ENCODE measurements at regions not wholly inside any gene's neighbourhood (a gene's known extent, or its start where the extent isn't known, plus 50 kb on each side); places are given as distances from the start of the nearest gene placed in this dataset.

DNA sequence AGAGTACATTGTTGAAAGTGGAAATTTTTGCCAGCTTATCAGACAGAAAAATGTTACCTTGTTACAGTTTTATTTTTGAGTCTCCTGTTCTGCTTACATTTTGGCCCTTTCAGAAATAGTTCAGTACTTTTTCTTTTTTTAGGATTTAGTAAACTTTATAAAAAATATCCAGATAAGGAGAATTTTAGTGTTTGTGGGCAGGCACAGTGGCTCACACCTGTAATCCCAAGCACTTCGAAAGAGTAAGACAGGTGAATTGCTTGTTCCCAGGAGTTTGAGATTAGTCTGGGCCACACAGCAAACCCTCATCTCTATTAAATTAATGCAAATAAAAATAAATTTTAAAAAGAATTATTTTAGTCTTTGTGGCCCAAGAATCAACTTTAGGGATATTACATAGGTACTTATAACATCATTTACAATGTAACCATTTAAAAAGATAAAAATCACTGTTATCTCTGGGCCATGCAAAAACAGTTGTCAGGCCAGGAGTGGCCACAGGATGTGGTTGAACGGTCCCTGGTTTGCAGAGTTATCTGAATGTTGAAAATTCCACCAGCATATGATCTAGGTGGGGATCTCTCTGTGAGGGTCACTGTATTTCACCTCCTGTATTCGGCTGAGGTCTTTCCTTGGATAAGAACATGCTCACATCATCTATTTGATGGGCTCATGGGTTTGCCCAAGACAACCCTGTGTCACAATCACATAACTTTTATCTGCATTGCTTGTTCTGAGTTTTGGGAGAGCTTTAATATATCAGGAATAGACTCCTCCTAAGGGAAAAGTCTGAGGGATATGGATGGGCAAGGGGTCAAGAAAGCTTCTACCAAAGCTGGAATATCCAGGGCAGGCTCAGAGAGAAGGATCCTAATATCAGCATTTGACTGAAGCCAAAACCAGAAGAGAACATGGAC lies 91.5 kb downstream of the GGTLC2 start:
- Histone ChIP-seq H3K4me3 (ENCODE audit: low read depth, low read length) (no peak overlapping the region), H3K27me3 (ENCODE audit: control insufficient read depth, insufficient read depth, low read length) (peaks cover 3% of the 10 kb centered on the region), H3K36me3 (ENCODE audit: control insufficient read depth, insufficient read depth, low read length) (no peaks in the 10 kb centered on the region)
- TF ChIP-seq, protein P1, sequence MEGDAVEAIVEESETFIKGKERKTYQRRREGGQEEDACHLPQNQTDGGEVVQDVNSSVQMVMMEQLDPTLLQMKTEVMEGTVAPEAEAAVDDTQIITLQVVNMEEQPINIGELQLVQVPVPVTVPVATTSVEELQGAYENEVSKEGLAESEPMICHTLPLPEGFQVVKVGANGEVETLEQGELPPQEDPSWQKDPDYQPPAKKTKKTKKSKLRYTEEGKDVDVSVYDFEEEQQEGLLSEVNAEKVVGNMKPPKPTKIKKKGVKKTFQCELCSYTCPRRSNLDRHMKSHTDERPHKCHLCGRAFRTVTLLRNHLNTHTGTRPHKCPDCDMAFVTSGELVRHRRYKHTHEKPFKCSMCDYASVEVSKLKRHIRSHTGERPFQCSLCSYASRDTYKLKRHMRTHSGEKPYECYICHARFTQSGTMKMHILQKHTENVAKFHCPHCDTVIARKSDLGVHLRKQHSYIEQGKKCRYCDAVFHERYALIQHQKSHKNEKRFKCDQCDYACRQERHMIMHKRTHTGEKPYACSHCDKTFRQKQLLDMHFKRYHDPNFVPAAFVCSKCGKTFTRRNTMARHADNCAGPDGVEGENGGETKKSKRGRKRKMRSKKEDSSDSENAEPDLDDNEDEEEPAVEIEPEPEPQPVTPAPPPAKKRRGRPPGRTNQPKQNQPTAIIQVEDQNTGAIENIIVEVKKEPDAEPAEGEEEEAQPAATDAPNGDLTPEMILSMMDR (IDR thresholded peaks at IDR 0.05; ENCODE audit: insufficient read depth, low read depth, low read length) = no peak
- ChIA-PET CTCF (interaction anchor here (2.5 kb wide), 1 partner anchor 10 kb away, joined by 6 read pairs; no protein-coding TSS in a partner anchor), POLR2A (no interaction called here)
- no peak for DNase-seq (ENCODE audit: low read depth)

DNA sequence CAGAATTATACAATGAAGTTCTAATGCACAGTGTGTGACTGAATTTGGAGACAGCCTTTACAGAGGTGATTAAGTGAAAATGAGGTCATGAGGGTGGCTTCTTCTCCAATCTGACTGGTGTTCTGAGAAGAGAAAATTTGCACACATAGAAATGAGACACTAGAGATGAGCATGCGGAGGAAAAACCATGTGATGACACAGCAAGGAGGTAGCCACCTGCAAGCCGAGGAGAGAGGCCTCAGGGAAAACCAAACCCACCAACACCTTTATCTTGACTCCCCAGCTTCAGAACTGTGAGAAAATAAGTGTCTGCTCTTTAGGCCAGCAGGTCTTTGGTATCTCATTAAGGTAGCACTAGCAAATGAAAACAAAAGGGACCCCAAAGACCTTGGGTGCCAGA lies 93.2 kb downstream of the GGTLC2 start:
- ChIA-PET POLR2A (no interaction called here), CTCF (interaction anchor here (0.9 to 2.5 kb wide), 2 partner anchors 11 to 218 kb away, joined by 3 to 6 read pairs; no protein-coding TSS in a partner anchor)
- H3K27me3 ChIP-seq (ENCODE audit: control insufficient read depth, insufficient read depth, low read length) = peaks cover 3% of the 10 kb centered on the region; the same call in 1 of the 2 replicates

DNA sequence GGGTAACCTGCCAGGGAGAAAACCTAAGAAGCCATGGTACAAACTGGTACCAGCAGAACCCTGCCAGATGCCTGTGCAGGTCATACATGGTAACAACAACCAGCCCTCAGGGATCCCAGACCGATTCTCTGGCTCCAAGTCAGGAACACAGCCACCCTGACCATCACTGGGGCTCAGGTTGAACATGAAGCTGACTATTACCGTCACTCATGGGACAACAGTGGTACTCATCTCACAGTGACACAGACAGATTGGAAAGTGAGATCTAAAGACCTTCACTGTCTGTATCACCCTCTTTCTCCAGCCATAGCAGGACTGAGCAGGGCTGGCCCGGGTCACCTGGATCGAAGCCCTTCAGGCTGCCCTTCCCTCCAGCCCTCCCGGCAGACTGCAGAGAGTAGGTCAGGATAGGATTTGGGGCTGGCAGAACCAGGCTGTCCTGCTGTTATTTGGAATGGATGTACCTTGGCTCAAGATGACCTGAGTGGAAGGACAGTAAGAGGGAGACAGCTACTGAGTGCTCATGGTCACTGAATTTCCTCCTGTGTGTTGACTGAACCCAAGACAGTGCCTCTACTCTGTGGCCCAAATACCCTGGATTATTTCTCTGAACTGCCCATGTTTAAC lies 94.7 kb downstream of the GGTLC2 start:
- Histone ChIP-seq H3K36me3 (ENCODE audit: control insufficient read depth, insufficient read depth, low read length) (no peaks in the 10 kb centered on the region), H3K27me3 (ENCODE audit: control insufficient read depth, insufficient read depth, low read length) (peaks cover 3% of the 10 kb centered on the region; the same call in 1 of the 2 replicates), H3K4me3 (ENCODE audit: low read depth, low read length) (no peak overlapping the region)
- DNase-seq (ENCODE audit: low read depth) = no peak
- POLR2A ChIA-PET = no interaction called here
- CTCF ChIA-PET = no interaction called here
- TF ChIP-seq, protein P1 (IDR thresholded peaks at IDR 0.05; ENCODE audit: insufficient read depth, low read depth, low read length) = no peak

More for the DNA sequence above, 93.2 kb downstream of the GGTLC2 start:
- no peak for DNase-seq (ENCODE audit: low read depth)
- Histone ChIP-seq H3K4me3 (ENCODE audit: low read depth, low read length) (no peak overlapping the region), H3K36me3 (ENCODE audit: control insufficient read depth, insufficient read depth, low read length) (no peaks in the 10 kb centered on the region)
- TF ChIP-seq, protein P1 (IDR thresholded peaks at IDR 0.05; ENCODE audit: insufficient read depth, low read depth, low read length) = no peak

DNA sequence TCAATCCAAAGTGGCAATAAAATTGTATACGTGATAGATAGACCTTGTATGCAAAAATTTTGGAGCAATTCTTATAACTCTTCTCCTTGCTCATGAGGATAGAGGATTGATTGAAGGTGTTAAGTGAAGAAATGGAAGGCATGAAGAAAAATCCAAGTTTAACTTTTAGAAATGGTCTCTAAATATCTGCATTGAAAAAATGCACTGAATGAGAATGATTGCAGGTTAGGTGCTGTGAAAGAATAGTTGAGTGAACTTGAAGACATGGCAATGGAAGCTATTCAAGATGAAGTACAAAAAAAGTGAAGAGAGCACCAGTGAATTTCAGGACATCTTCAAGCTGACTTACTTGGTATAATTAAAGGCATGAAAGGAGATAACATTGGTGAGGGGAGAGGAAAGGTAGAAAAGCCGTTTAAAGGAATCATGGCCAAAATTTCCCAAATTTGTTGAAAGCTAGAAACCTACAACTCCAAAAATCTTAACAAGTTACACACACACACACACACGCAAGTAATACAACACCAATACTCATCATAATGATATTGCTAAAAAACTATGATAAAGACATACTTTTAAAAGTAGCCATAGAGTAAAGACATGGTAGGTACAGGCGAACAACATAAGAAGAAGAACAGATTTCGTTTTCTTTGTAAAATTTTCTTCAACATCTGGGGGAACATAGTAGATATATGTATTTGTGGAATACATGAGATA lies 96.3 kb downstream of the GGTLC2 start:
- ChIA-PET POLR2A (no interaction called here), CTCF (interaction anchor here (0.6 to 2.5 kb wide), 6 partner anchors 10 to 154 kb away, joined by 3 to 7 read pairs (median 3); no protein-coding TSS in a partner anchor)
- no peak for DNase-seq (ENCODE audit: low read depth)
- TF ChIP-seq, protein P1 (IDR thresholded peaks at IDR 0.05; ENCODE audit: insufficient read depth, low read depth, low read length) = no peak
- H3K36me3 ChIP-seq (ENCODE audit: control insufficient read depth, insufficient read depth, low read length) = no peaks in the 10 kb centered on the region
- no peak overlapping the region for H3K4me3 ChIP-seq (ENCODE audit: low read depth, low read length)
- H3K27me3 ChIP-seq (ENCODE audit: control insufficient read depth, insufficient read depth, low read length) = peaks cover 2% of the 10 kb centered on the region; the same call in 1 of the 2 replicates
